Panc1 (cell line): ENCODE measurements at regions not wholly inside any gene's neighbourhood (a gene's known extent, or its start where the extent isn't known, plus 50 kb on each side); places are given as distances from the start of the nearest gene placed in this dataset.

Source experiments
- ATAC-seq: fragments of 200-7000 bp; cut with Tn5 transposase; 2 replicates; pipeline ENCODE4 v1.9.1; 2020; ENCODE audit warnings: mild to moderate bottlenecking, moderate library complexity
- BruUV-seq: library from RNA; stranded (reverse); fragments of 400-500 nt; replicated peaks from 2 replicates; lab custom pipeline; 2021; lab: Mats Ljungman, UMichigan
- CTCF ChIA-PET: fragments of 300-600 bp; sonication (Branson Sonifier 250); formaldehyde crosslinking; loops from one replicate; lab custom pipeline; 2022; ENCODE audit warnings: antibody characterized with exemption; lab: Charles Lee
- POLR2A ChIA-PET: fragments of 300-600 bp; sonication (Branson Sonifier 250); formaldehyde crosslinking; loops from one replicate; lab custom pipeline; 2022; ENCODE audit warnings: antibody characterized with exemption; lab: Charles Lee
- DNase-seq: peaks from one replicate; pipeline ENCODE4 v3.0.0-alpha.2; 2010; ENCODE audit warnings: low read depth, low spot score
- H3K27ac ChIP-seq: 2 replicates; pipeline ENCODE4 v1.5.1; 2011; ENCODE audit warnings: mild to moderate bottlenecking, low read length, inconsistent platforms
- H3K27me3 ChIP-seq: fragments of 200-500 bp; sonication (Bioruptor generic); 2 replicates; pipeline ENCODE4 v1.6.0; 2014; ENCODE audit warnings: low read length, inconsistent platforms; ENCODE audit not compliant: control insufficient read depth, insufficient read depth
- H3K36me3 ChIP-seq: fragments of 200-500 bp; sonication (Bioruptor generic); 2 replicates; pipeline ENCODE4 v1.5.1; 2014; ENCODE audit warnings: inconsistent platforms, mild to moderate bottlenecking, low read length, moderate library complexity; ENCODE audit not compliant: control insufficient read depth, insufficient read depth
- H3K4me1 ChIP-seq: 2 replicates; pipeline ENCODE4 v1.5.1; 2011; ENCODE audit warnings: inconsistent platforms, mild to moderate bottlenecking, low read length, moderate library complexity; ENCODE audit not compliant: control insufficient read depth, insufficient read depth
- H3K4me3 ChIP-seq, 2 experiments: 2 replicates each; pipeline ENCODE4 v1.5.1; 2011 to 2012; ENCODE audit warnings: low read depth in 2 of 2, low read length in 2 of 2, mild to moderate bottlenecking in 2 of 2, inconsistent platforms in 1 of 2, moderate library complexity in 1 of 2
- H3K9me3 ChIP-seq: fragments of 200-500 bp; sonication (Bioruptor generic); 2 replicates; pipeline ENCODE4 v1.5.1; 2014; ENCODE audit warnings: low read depth, mild to moderate bottlenecking, inconsistent platforms, low read length, moderate library complexity; ENCODE audit not compliant: control insufficient read depth, insufficient read depth
- CTCF ChIP-seq: fragments of 450-650 bp; IDR thresholded peaks from 2 replicates; pipeline ENCODE4 v1.5.1; 2017; ENCODE audit warnings: mild to moderate bottlenecking
- POLR2AphosphoS5 ChIP-seq: IDR thresholded peaks from 2 replicates; pipeline ENCODE4 v1.6.1; 2012; ENCODE audit warnings: mild to moderate bottlenecking, low read depth, low read length, moderate library complexity
- REST ChIP-seq, 2 experiments: IDR thresholded peaks; 2 replicates each; pipeline ENCODE4 v1.6.1; 2011 to 2012; ENCODE audit warnings: low read depth in 2 of 2, control low read depth in 1 of 2, low read length in 1 of 2, mild to moderate bottlenecking in 1 of 2, moderate library complexity in 1 of 2; ENCODE audit not compliant: insufficient read depth in 1 of 2
- SIN3A ChIP-seq: IDR thresholded peaks from 2 replicates; pipeline ENCODE4 v1.6.1; 2012; ENCODE audit warnings: low read depth, mild to moderate bottlenecking, low read length, moderate library complexity, borderline replicate concordance; ENCODE audit not compliant: insufficient read depth
- TCF7L2 ChIP-seq: IDR thresholded peaks from 2 replicates; pipeline ENCODE4 v1.6.1; 2011; ENCODE audit warnings: mild to moderate bottlenecking, low read depth, low read length, inconsistent platforms
- in situ Hi-C: cut with HindIII; loops from 2 replicates; pipeline ENCODE4 v1.10.0; 2016; ENCODE audit warnings: low sequenced_read_pairs, low pct_unique_long_range_greater_than_20kb
- intact Hi-C: fragments of 100-400 bp; cut with micrococcal nuclease; formaldehyde crosslinking; loops from one replicate; pipeline ENCODE4 v1.10.0; 2022; ENCODE audit not compliant: unreplicated experiment

GRCh38 chr3:46145147-46145546, 63.0 kb downstream of the CCR1 start:
- Histone ChIP-seq H3K36me3 (no peaks in the 10 kb centered on the region), H3K27ac (no peak overlapping the region), H3K27me3 (no peaks in the 10 kb centered on the region), H3K9me3 (no peaks in the 10 kb centered on the region), H3K4me1 (no peaks in the 10 kb centered on the region), H3K4me3 (no peak overlapping the region)
- ChIA-PET POLR2A (no interaction called here), CTCF (no interaction called here)
- in situ Hi-C loops = no loop called here
- ATAC-seq (no peak), DNase-seq (no peak)
- intact Hi-C loops = no loop called here
- TF ChIP-seq POLR2AphosphoS5 (no peak), TCF7L2 (no peak), SIN3A (no peak), CTCF (no peak), REST (IDR thresholded peaks at IDR 0.05; ENCODE audit: insufficient read depth in 1 of 2, low read depth in 2 of 2, low read length in 1 of 2) (no peak)
- BruUV-seq = no TSS peak

- ChIA-PET CTCF (no interaction called here), POLR2A (no interaction called here)
- Histone ChIP-seq H3K4me1 (no peaks in the 10 kb centered on the region), H3K4me3 (no peak overlapping the region), H3K27me3 (no peaks in the 10 kb centered on the region), H3K9me3 (no peaks in the 10 kb centered on the region), H3K36me3 (no peaks in the 10 kb centered on the region), H3K27ac (no peak overlapping the region)
- in situ Hi-C loops (no loop called here), intact Hi-C loops (no loop called here)
- BruUV-seq = no TSS peak
- DNase-seq (no peak), ATAC-seq (no peak)
- TF ChIP-seq REST (IDR thresholded peaks at IDR 0.05; ENCODE audit: insufficient read depth in 1 of 2, low read depth in 2 of 2, low read length in 1 of 2) = no peak
- TF ChIP-seq SIN3A = no peak
- TF ChIP-seq CTCF = no peak
- TF ChIP-seq POLR2AphosphoS5 = no peak
- TF ChIP-seq TCF7L2 = no peak
These were observed 64.1 kb downstream of the CCR1 start for GRCh38 chr3:46143951-46144473.
